PC-9 (cell line): ENCODE measurements at regions not wholly inside any gene's neighbourhood (a gene's known extent, or its start where the extent isn't known, plus 50 kb on each side); places are given as distances from the start of the nearest gene placed in this dataset.
"Not testable (repeated sequence)": the region's sequence is repeated elsewhere in the genome, so short reads cannot be mapped to it uniquely, and the experiment has no call there.

Experiments used
- EZH2 ChIP-seq: fragments of 200-600 bp; sonication (generic); IDR thresholded peaks from 2 replicates; pipeline ENCODE4 v1.8.0; 2017; ENCODE audit warnings: antibody characterized with exemption, low read depth
- TF ChIP-seq, protein P1 (sequence below): fragments of 200-600 bp; sonication (generic); conservative IDR thresholded peaks from 2 replicates; pipeline ENCODE4 v1.6.1; 2017; ENCODE audit warnings: mixed run types, antibody characterized with exemption, mild to moderate bottlenecking, moderate library complexity

DNA sequence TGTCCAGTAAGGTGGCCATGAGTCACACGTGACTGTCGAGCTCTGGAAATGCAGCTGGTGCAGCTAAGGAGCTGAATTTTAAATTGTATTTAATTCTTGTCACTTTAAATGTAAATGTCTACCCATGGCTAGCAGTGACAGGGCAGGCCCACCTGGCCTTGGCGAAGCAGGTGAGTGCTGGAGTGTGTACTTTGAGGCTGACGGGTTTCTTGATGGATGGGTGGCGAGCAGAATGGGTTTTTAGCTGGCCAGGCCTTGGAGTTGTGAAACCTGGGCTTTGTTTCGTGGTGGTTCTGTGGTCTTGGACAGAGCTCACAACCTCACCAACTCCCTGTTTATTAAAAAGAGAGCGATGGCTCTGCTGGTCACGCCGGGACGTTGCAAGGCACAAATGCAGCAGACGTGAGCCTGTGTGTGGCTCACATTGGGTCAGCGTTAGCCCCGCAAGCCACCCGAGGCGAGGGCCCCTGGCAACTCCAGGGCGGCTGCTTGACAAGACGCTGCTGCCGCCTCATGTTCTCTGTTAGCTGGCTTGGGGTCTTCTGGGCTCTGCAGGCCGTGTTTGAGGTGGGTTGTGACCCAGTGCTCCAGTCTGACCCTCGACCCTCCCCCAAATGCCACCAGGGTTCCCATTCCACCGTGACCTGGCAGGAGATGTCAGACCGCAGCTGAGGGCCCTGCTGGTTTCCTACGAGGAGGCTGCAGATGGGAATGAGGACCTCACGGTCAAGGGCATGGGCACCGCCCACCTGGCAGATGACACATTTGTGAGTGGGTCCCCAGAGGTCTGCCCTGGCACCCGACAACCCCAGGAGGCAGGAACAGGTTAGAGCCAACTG is 184.1 kb upstream of the ZNF469 start:
- TF ChIP-seq, protein P1, sequence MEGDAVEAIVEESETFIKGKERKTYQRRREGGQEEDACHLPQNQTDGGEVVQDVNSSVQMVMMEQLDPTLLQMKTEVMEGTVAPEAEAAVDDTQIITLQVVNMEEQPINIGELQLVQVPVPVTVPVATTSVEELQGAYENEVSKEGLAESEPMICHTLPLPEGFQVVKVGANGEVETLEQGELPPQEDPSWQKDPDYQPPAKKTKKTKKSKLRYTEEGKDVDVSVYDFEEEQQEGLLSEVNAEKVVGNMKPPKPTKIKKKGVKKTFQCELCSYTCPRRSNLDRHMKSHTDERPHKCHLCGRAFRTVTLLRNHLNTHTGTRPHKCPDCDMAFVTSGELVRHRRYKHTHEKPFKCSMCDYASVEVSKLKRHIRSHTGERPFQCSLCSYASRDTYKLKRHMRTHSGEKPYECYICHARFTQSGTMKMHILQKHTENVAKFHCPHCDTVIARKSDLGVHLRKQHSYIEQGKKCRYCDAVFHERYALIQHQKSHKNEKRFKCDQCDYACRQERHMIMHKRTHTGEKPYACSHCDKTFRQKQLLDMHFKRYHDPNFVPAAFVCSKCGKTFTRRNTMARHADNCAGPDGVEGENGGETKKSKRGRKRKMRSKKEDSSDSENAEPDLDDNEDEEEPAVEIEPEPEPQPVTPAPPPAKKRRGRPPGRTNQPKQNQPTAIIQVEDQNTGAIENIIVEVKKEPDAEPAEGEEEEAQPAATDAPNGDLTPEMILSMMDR: not testable (repeated sequence)
- TF ChIP-seq EZH2: not testable (repeated sequence)
